T-cell (primary cell): ENCODE measurements at regions not wholly inside any gene's neighbourhood (a gene's known extent, or its start where the extent isn't known, plus 50 kb on each side); places are given as distances from the start of the nearest gene placed in this dataset.

ENCODE experiments used
- ATAC-seq, 4 experiments: fragments of 200-7000 bp in 3 of 4; fragments of 150-1000 bp in 1 of 4; cut with Tn5 transposase; replicated peaks in 1 of 4; 1 replicate in 3 of 4; 2 replicates in 1 of 4; pipeline ENCODE4 v1.10.0; 2021; ENCODE audit warnings: moderate library complexity in 3 of 4, mild to moderate bottlenecking in 2 of 4, moderate number of reproducible peaks in 1 of 4
- CTCF ChIA-PET, 2 donors: fragments of 300-600 bp; sonication (Branson Sonifier 250); formaldehyde crosslinking; loops; one replicate each; lab custom pipeline; 2022; ENCODE audit warnings: antibody characterized with exemption in 2 of 2; lab: Charles Lee
- POLR2A ChIA-PET, 2 donors: fragments of 300-600 bp; sonication (Branson Sonifier 250); formaldehyde crosslinking; loops; one replicate each; lab custom pipeline; 2022; ENCODE audit warnings: antibody characterized with exemption in 2 of 2; lab: Charles Lee
- DNase-seq, 35 experiments: peaks; one replicate each; pipeline versions ENCODE4 v3.0.0 to v3.0.0-alpha.2; 2013 to 2023
- H3K27ac ChIP-seq: one replicate; pipeline ENCODE4 v1.5.1; 2013; ENCODE audit warnings: low read length
- H3K27me3 ChIP-seq, 2 experiments: replicated peaks in 1 of 2; 1 replicate in 1 of 2; 2 replicates in 1 of 2; pipeline versions ENCODE4 v1.6.1 to v1.7.0; 2013; ENCODE audit warnings: low read length in 1 of 2, mixed read lengths in 1 of 2; ENCODE audit not compliant: control insufficient read depth in 2 of 2, insufficient read depth in 2 of 2; ENCODE audit errors: extremely low read depth in 1 of 2
- H3K36me3 ChIP-seq, 2 donors: 1 replicate in 1 of 2; 2 replicates in 1 of 2; pipeline versions ENCODE4 v1.6.1 to v1.7.0; 2013; ENCODE audit warnings: low read length in 1 of 2; ENCODE audit not compliant: control insufficient read depth in 2 of 2, insufficient read depth in 1 of 2; ENCODE audit errors: extremely low read depth in 1 of 2
- H3K4me1 ChIP-seq, 2 experiments: 1 replicate in 1 of 2; 2 replicates in 1 of 2; pipeline versions ENCODE4 v1.6.1 to v1.7.0; 2013; ENCODE audit warnings: low read length in 2 of 2, mixed read lengths in 1 of 2; ENCODE audit not compliant: insufficient read depth in 2 of 2, control insufficient read depth in 1 of 2; ENCODE audit errors: extremely low read depth in 1 of 2
- H3K4me3 ChIP-seq, 2 donors: 1 replicate in 1 of 2; 2 replicates in 1 of 2; pipeline versions ENCODE4 v1.5.1 to v1.7.0; 2013; ENCODE audit warnings: mild to moderate bottlenecking in 2 of 2, low read length in 1 of 2, moderate library complexity in 1 of 2; ENCODE audit not compliant: control insufficient read depth in 1 of 2; ENCODE audit errors: extremely low read depth in 1 of 2
- H3K9me3 ChIP-seq: 2 replicates; pipeline ENCODE4 v1.7.0; 2013
- H3K27ac Mint-ChIP-seq, 2 donors: one replicate each; pipeline ENCODE4 v1.8.0; 2020 to 2021; ENCODE audit warnings: mild to moderate bottlenecking in 2 of 2, mixed read lengths in 2 of 2
- H3K27me3 Mint-ChIP-seq, 2 donors: one replicate each; pipeline ENCODE4 v1.8.0; 2021 to 2022; ENCODE audit warnings: mixed read lengths in 2 of 2
- H3K36me3 Mint-ChIP-seq: one replicate; pipeline ENCODE4 v1.8.0; 2021; ENCODE audit warnings: mixed read lengths
- H3K4me1 Mint-ChIP-seq, 3 donors: one replicate each; pipeline ENCODE4 v1.8.0; 2020 to 2022; ENCODE audit warnings: mixed read lengths in 3 of 3, mild to moderate bottlenecking in 1 of 3
- H3K4me3 Mint-ChIP-seq, 3 donors: one replicate each; pipeline ENCODE4 v1.8.0; 2020 to 2022; ENCODE audit warnings: mild to moderate bottlenecking in 3 of 3, mixed read lengths in 3 of 3, moderate library complexity in 3 of 3
- H3K9me3 Mint-ChIP-seq, 3 donors: one replicate each; pipeline ENCODE4 v1.8.0; 2020 to 2022; ENCODE audit warnings: mixed read lengths in 3 of 3
- WGBS: methylation state at CpG from one replicate; pipeline ENCODE4 v1.1.5; 2013; ENCODE audit warnings: missing lambda C conversion rate; ENCODE audit not compliant: insufficient coverage; 5-methylcytosine and 5-hydroxymethylcytosine counted together

DNA sequence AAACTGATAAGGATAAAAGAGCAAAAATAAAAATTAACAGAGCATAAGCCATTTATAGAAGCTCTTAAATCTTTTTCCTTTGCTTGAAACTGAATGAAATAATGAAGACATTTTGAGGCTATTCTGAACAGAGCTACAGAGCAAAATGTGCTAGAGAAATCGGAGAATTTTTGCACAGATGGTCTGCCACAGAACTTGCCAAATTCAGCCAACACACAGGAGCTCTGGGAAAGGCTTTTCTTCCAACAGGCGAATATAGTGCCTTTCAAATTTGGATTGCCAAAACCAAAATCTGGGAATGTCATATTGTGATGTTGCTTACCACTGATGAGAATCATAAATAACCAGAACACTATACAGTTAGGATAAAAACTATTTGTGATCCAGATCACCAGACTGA lies 406.3 kb downstream of the RPL10L start:
- no peaks in the 10 kb centered on the region for H3K36me3 Mint-ChIP-seq
- no CpG with 5 or more reads among the region's 2 CpGs for whole genome bisulfite sequencing
- ATAC-seq, result no peak
- H3K9me3 ChIP-seq, result no peaks in the 10 kb centered on the region
- ChIA-PET POLR2A (no interaction called here), CTCF (no interaction called here)
- H3K4me3 ChIP-seq, result no peak overlapping the region
- H3K4me1 ChIP-seq, result no peaks in the 10 kb centered on the region
- H3K27me3 Mint-ChIP-seq, result no peaks in the 10 kb centered on the region
- no peaks in the 10 kb centered on the region for H3K36me3 ChIP-seq
- peaks cover 6 to 16% (median 13%) of the 10 kb centered on the region in 3 donors for H3K9me3 Mint-ChIP-seq
- no peak overlapping the region for H3K27ac ChIP-seq
- H3K4me1 Mint-ChIP-seq, result no peaks in the 10 kb centered on the region
- H3K27ac Mint-ChIP-seq, result no peak overlapping the region
- H3K27me3 ChIP-seq, result no peaks in the 10 kb centered on the region
- no peak overlapping the region for H3K4me3 Mint-ChIP-seq
- DNase-seq, result no peak

DNA sequence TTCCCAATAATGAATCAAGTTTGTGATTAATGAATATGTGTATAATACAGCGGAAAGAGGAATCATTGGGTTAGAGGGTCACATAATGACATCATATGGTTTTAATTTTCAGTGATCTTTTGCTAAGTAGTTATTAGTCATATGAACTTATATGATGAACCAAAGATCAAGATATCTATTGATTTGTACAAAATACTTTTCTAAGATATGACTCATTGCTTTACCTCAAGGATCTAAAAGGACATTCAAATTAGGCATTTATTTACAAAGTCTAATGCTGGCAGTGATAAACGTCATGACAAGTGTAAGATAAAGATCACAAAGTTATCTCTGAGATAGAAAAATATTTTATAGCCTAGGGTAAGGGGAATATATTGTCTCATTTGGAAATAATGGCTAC lies 417.8 kb downstream of the RPL10L start:
- Mint-ChIP-seq H3K36me3 (no peaks in the 10 kb centered on the region), H3K4me1 (no peaks in the 10 kb centered on the region), H3K9me3 (peaks cover 12 to 17% (median 15%) of the 10 kb centered on the region in 3 donors), H3K4me3 (no peak overlapping the region), H3K27ac (no peak overlapping the region), H3K27me3 (no peaks in the 10 kb centered on the region)
- no peaks in the 10 kb centered on the region for H3K4me1 ChIP-seq
- H3K27ac ChIP-seq, result no peak overlapping the region
- CTCF ChIA-PET, result no interaction called here
- H3K27me3 ChIP-seq, result no peaks in the 10 kb centered on the region
- ATAC-seq (no peak), DNase-seq (no peak)
- no peak overlapping the region for H3K4me3 ChIP-seq
- no peaks in the 10 kb centered on the region for H3K9me3 ChIP-seq
- POLR2A ChIA-PET, result no interaction called here
- WGBS, result no CpG with 5 or more reads among the region's 2 CpGs
- no peaks in the 10 kb centered on the region for H3K36me3 ChIP-seq

DNA sequence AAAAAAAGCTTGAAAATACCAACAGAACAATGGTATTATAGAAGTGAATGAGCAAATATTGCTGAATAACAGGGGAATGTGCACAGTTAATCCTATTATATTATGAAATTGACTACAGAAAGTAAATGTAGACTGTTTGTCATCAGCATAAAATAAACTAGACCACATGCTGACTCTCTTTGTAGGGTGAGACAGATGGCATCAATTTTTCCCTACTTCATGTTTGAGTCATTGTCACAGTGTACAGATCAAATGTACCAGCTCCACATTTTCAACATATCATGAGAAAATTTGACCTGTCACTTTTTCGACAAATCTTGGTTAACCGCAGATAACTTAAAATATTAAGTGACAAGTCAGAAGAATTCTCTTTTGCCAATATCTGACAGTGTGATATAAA lies 421.0 kb downstream of the RPL10L start:
- Histone ChIP-seq H3K27me3 (no peaks in the 10 kb centered on the region), H3K9me3 (no peaks in the 10 kb centered on the region), H3K27ac (no peak overlapping the region), H3K4me1 (no peaks in the 10 kb centered on the region), H3K4me3 (no peak overlapping the region), H3K36me3 (no peaks in the 10 kb centered on the region)
- no peaks in the 10 kb centered on the region for H3K4me1 Mint-ChIP-seq
- no peak overlapping the region for H3K27ac Mint-ChIP-seq
- DNase-seq (no peak), ATAC-seq (no peak)
- no CpG with 5 or more reads among the region's 2 CpGs for WGBS
- no peaks in the 10 kb centered on the region for H3K36me3 Mint-ChIP-seq
- H3K9me3 Mint-ChIP-seq, result peaks cover 7 to 19% (median 13%) of the 10 kb centered on the region in 3 donors
- ChIA-PET POLR2A (no interaction called here), CTCF (no interaction called here)
- H3K27me3 Mint-ChIP-seq, result no peaks in the 10 kb centered on the region
- H3K4me3 Mint-ChIP-seq, result no peak overlapping the region

DNA sequence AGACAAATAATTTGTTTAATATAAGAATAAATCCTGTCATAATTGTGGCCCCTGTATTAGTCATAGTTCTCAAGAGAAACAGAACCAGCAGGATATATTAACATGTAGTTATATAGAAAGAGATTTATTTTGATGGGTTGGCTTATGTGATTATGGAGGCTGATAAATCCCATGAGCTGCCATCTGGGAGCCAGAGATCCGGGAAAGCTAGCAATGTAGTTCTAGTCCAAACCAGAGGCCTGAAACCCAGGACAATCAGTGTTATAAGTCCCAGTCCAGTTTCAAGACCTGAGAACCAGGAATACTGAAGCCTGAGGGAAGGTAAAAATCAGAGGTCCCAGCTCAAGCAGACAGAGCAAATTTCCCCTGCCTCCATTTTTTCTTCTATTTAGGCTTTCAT lies 435.8 kb downstream of the RPL10L start:
- DNase-seq (no peak), ATAC-seq (no peak)
- no peak overlapping the region for H3K27ac ChIP-seq
- H3K9me3 ChIP-seq, result no peaks in the 10 kb centered on the region
- ChIA-PET CTCF (no interaction called here), POLR2A (no interaction called here)
- H3K4me1 Mint-ChIP-seq, result no peaks in the 10 kb centered on the region
- no peak overlapping the region for H3K4me3 ChIP-seq
- H3K9me3 Mint-ChIP-seq, result peaks cover 0 to 15% (median 8%) of the 10 kb centered on the region in 3 donors
- H3K27me3 Mint-ChIP-seq, result no peaks in the 10 kb centered on the region
- no peak overlapping the region for H3K27ac Mint-ChIP-seq
- 100% methylated on average over 1 of the region's 1 CpG for whole genome bisulfite sequencing
- H3K36me3 Mint-ChIP-seq, result no peaks in the 10 kb centered on the region
- no peaks in the 10 kb centered on the region for H3K27me3 ChIP-seq
- H3K4me3 Mint-ChIP-seq, result no peak overlapping the region
- no peaks in the 10 kb centered on the region for H3K4me1 ChIP-seq
- no peaks in the 10 kb centered on the region for H3K36me3 ChIP-seq

DNA sequence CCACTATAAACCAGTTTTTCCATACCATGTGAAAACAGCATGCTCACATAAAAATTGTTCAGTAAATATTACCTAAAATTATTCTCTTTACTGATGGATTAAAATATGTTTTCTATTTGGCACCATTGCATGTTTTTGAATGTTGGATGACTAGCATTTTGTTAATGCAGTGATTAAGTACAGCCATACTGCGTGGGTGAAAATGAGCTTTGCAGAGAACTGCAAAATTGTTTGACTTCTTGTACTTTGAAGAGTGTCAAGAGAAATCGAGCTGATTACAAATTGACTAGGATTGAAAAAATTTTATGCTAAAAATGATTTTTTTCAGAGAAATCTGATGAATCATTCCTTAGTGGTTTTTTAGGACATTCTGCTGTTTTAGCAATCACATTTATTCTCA lies 452.9 kb downstream of the RPL10L start:
- H3K27ac Mint-ChIP-seq, result no peak overlapping the region
- Histone ChIP-seq H3K4me3 (no peak overlapping the region), H3K27me3 (no peaks in the 10 kb centered on the region), H3K27ac (no peak overlapping the region), H3K9me3 (no peaks in the 10 kb centered on the region), H3K4me1 (no peaks in the 10 kb centered on the region), H3K36me3 (no peaks in the 10 kb centered on the region)
- CTCF ChIA-PET, result interaction anchor here in 1 of 2 donors (0.7 kb wide), 1 partner anchor 467 kb away, joined by 3 read pairs; no protein-coding TSS in a partner anchor
- ATAC-seq (no peak), DNase-seq (no peak)
- POLR2A ChIA-PET, result no interaction called here
- WGBS, result no CpG with 5 or more reads among the region's 2 CpGs
- H3K4me3 Mint-ChIP-seq, result no peak overlapping the region
- no peaks in the 10 kb centered on the region for H3K36me3 Mint-ChIP-seq
- no peaks in the 10 kb centered on the region for H3K4me1 Mint-ChIP-seq
- H3K9me3 Mint-ChIP-seq, result peaks cover 3 to 14% (median 13%) of the 10 kb centered on the region in 3 donors
- no peaks in the 10 kb centered on the region for H3K27me3 Mint-ChIP-seq

DNA sequence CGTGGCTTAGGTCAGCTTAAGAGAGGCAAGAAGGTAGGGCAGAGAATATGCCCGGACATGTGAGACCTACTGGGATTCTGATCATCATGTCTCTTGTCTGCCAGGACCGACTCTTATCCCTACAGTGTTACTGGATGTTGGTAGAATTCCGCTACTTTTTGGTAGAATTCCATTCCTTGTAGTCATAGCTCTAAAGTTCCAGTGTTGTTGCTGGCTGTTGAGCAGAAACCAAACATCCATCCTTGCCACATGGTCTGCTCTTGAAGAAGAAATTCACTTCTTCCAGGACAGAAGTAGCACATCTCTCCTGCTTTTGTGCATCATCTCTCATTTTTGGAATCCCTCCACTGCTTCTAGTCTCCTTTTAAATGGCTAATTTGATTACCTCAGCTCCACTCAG lies 453.7 kb downstream of the RPL10L start:
- Histone ChIP-seq H3K9me3 (no peaks in the 10 kb centered on the region), H3K27ac (no peak overlapping the region), H3K4me3 (no peak overlapping the region), H3K27me3 (no peaks in the 10 kb centered on the region), H3K36me3 (no peaks in the 10 kb centered on the region), H3K4me1 (no peaks in the 10 kb centered on the region)
- Mint-ChIP-seq H3K4me3 (no peak overlapping the region), H3K36me3 (no peaks in the 10 kb centered on the region), H3K9me3 (peaks cover 3 to 16% (median 16%) of the 10 kb centered on the region in 3 donors), H3K27me3 (no peaks in the 10 kb centered on the region), H3K27ac (no peak overlapping the region), H3K4me1 (no peaks in the 10 kb centered on the region)
- DNase-seq (no peak), ATAC-seq (no peak)
- CTCF ChIA-PET, result no interaction called here
- WGBS, result 80% methylated on average over 2 of the region's 4 CpGs
- POLR2A ChIA-PET, result no interaction called here
